Loucy (cell line): ENCODE measurements at regions not wholly inside any gene's neighbourhood (a gene's known extent, or its start where the extent isn't known, plus 50 kb on each side); places are given as distances from the start of the nearest gene placed in this dataset.

Experiments
- EZH2phosphoT487 ChIP-seq: fragments of 200-600 bp; IDR thresholded peaks from 2 replicates; pipeline ENCODE4 v1.6.1; 2018; ENCODE audit warnings: antibody characterized with exemption, mild to moderate bottlenecking, moderate library complexity, borderline replicate concordance
- TF ChIP-seq, protein P1 (sequence below): fragments of 200-600 bp; sonication (generic); conservative IDR thresholded peaks from 2 replicates; pipeline ENCODE4 v1.5.1; 2014; ENCODE audit warnings: mild to moderate bottlenecking, antibody characterized with exemption, low read length

DNA sequence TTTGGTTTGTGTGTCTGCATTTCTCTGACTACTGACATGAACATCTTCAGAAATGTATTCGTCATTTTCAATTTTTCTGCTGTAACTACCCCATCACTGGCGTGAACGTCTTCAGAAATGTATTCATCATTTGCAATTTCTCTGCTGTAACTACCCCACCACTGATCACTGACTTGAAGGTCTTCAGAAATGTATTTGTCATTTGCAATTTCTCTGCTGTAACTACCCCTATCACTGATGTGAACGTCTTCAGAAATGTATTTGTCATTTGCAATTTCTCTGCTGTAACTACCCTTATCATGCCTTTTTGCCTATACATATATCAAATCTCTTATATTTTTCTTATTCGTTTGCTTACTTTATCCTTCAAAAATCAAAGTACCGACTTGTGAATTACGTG, 274.0 kb downstream of the EFNB2 start:
- TF ChIP-seq, protein P1, sequence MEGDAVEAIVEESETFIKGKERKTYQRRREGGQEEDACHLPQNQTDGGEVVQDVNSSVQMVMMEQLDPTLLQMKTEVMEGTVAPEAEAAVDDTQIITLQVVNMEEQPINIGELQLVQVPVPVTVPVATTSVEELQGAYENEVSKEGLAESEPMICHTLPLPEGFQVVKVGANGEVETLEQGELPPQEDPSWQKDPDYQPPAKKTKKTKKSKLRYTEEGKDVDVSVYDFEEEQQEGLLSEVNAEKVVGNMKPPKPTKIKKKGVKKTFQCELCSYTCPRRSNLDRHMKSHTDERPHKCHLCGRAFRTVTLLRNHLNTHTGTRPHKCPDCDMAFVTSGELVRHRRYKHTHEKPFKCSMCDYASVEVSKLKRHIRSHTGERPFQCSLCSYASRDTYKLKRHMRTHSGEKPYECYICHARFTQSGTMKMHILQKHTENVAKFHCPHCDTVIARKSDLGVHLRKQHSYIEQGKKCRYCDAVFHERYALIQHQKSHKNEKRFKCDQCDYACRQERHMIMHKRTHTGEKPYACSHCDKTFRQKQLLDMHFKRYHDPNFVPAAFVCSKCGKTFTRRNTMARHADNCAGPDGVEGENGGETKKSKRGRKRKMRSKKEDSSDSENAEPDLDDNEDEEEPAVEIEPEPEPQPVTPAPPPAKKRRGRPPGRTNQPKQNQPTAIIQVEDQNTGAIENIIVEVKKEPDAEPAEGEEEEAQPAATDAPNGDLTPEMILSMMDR, result no peak
- no peak for TF ChIP-seq EZH2phosphoT487
